ENCODE measurements at regions not wholly inside any gene's neighbourhood (a gene's known extent, or its start where the extent isn't known, plus 50 kb on each side); places are given as distances from the start of the nearest gene placed in this dataset.

- Mint-ChIP-seq H3K27me3 (peaks cover 12% of the 10 kb centered on the region), H3K36me3 (ENCODE audit: low read depth) (no peaks in the 10 kb centered on the region), H3K4me3 (no peak overlapping the region), H3K27ac (no peak overlapping the region), H3K4me1 (no peaks in the 10 kb centered on the region)
- no peaks in the 10 kb centered on the region for H3K9me3 ChIP-seq (ENCODE audit: control insufficient read depth, low read length, poor library complexity, severe bottlenecking)
- DNase-seq (no peak), ATAC-seq (no peak)
Observed at GRCh38 chr2:15766911-15767597, 173.3 kb upstream of the MYCN start.

- peaks cover 12% of the 10 kb centered on the region for H3K27me3 Mint-ChIP-seq
- no peak for DNase-seq
- no peaks in the 10 kb centered on the region for H3K4me1 Mint-ChIP-seq
- no peak overlapping the region for H3K27ac Mint-ChIP-seq
- no peaks in the 10 kb centered on the region for H3K9me3 ChIP-seq (ENCODE audit: control insufficient read depth, low read length, poor library complexity, severe bottlenecking)
- no peak for ATAC-seq
- no peak overlapping the region for H3K4me3 Mint-ChIP-seq
- H3K36me3 Mint-ChIP-seq (ENCODE audit: low read depth): no peaks in the 10 kb centered on the region
Observed at GRCh38 chr2:15767679-15768078, 172.7 kb upstream of the MYCN start.

GRCh38 chr2:15768142-15768541 is 172.2 kb upstream of the MYCN start:
- Mint-ChIP-seq H3K36me3 (ENCODE audit: low read depth) (no peaks in the 10 kb centered on the region), H3K27me3 (peaks cover 12% of the 10 kb centered on the region), H3K4me1 (no peaks in the 10 kb centered on the region), H3K27ac (no peak overlapping the region), H3K4me3 (no peak overlapping the region)
- DNase-seq (no peak), ATAC-seq (no peak)
- H3K9me3 ChIP-seq (ENCODE audit: control insufficient read depth, low read length, poor library complexity, severe bottlenecking): no peaks in the 10 kb centered on the region

GRCh38 chr2:15768615-15769014 is 171.7 kb upstream of the MYCN start:
- H3K4me3 Mint-ChIP-seq: no peak overlapping the region
- H3K36me3 Mint-ChIP-seq (ENCODE audit: low read depth): no peaks in the 10 kb centered on the region
- H3K27me3 Mint-ChIP-seq: peaks cover 12% of the 10 kb centered on the region
- no peaks in the 10 kb centered on the region for H3K9me3 ChIP-seq (ENCODE audit: control insufficient read depth, low read length, poor library complexity, severe bottlenecking)
- H3K4me1 Mint-ChIP-seq: no peaks in the 10 kb centered on the region
- ATAC-seq: no peak
- no peak overlapping the region for H3K27ac Mint-ChIP-seq
- no peak for DNase-seq

- no peak overlapping the region for H3K4me3 Mint-ChIP-seq
- no peaks in the 10 kb centered on the region for H3K4me1 Mint-ChIP-seq
- no peaks in the 10 kb centered on the region for H3K9me3 ChIP-seq (ENCODE audit: control insufficient read depth, low read length, poor library complexity, severe bottlenecking)
- DNase-seq: no peak
- peaks cover 12% of the 10 kb centered on the region for H3K27me3 Mint-ChIP-seq
- no peak overlapping the region for H3K27ac Mint-ChIP-seq
- H3K36me3 Mint-ChIP-seq (ENCODE audit: low read depth): no peaks in the 10 kb centered on the region
- no peak for ATAC-seq
Observed at GRCh38 chr2:15769235-15769634, 171.1 kb upstream of the MYCN start.

- no peak for DNase-seq
- peaks cover 12% of the 10 kb centered on the region for H3K27me3 Mint-ChIP-seq
- no peaks in the 10 kb centered on the region for H3K4me1 Mint-ChIP-seq
- H3K36me3 Mint-ChIP-seq (ENCODE audit: low read depth): no peaks in the 10 kb centered on the region
- no peaks in the 10 kb centered on the region for H3K9me3 ChIP-seq (ENCODE audit: control insufficient read depth, low read length, poor library complexity, severe bottlenecking)
- no peak overlapping the region for H3K27ac Mint-ChIP-seq
- no peak overlapping the region for H3K4me3 Mint-ChIP-seq
- ATAC-seq: no peak
Observed at GRCh38 chr2:15769676-15770547, 170.4 kb upstream of the MYCN start.

- H3K9me3 ChIP-seq (ENCODE audit: control insufficient read depth, low read length, poor library complexity, severe bottlenecking): no peaks in the 10 kb centered on the region
- no peak for DNase-seq
- no peaks in the 10 kb centered on the region for H3K4me1 Mint-ChIP-seq
- no peak for ATAC-seq
- no peak overlapping the region for H3K4me3 Mint-ChIP-seq
- no peaks in the 10 kb centered on the region for H3K36me3 Mint-ChIP-seq (ENCODE audit: low read depth)
- no peak overlapping the region for H3K27ac Mint-ChIP-seq
- peaks cover 12% of the 10 kb centered on the region for H3K27me3 Mint-ChIP-seq
Observed at GRCh38 chr2:15770606-15771005, 169.7 kb upstream of the MYCN start.

- no peaks in the 10 kb centered on the region for H3K9me3 ChIP-seq (ENCODE audit: control insufficient read depth, low read length, poor library complexity, severe bottlenecking)
- H3K36me3 Mint-ChIP-seq (ENCODE audit: low read depth): no peaks in the 10 kb centered on the region
- H3K4me3 Mint-ChIP-seq: no peak overlapping the region
- no peak overlapping the region for H3K27ac Mint-ChIP-seq
- ATAC-seq (no peak), DNase-seq (no peak)
- H3K4me1 Mint-ChIP-seq: no peaks in the 10 kb centered on the region
- H3K27me3 Mint-ChIP-seq: peaks cover 11% of the 10 kb centered on the region
Observed at GRCh38 chr2:15771124-15771523, 169.2 kb upstream of the MYCN start.

- Mint-ChIP-seq H3K36me3 (ENCODE audit: low read depth) (no peaks in the 10 kb centered on the region), H3K27ac (no peak overlapping the region)
Observed at GRCh38 chr2:15772086-15772595, 168.2 kb upstream of the MYCN start.

GRCh38 chr2:15772681-15773080 is 167.7 kb upstream of the MYCN start:
- DNase-seq (no peak), ATAC-seq (no peak)
- Mint-ChIP-seq H3K27ac (no peak overlapping the region), H3K4me1 (no peaks in the 10 kb centered on the region), H3K4me3 (no peak overlapping the region), H3K27me3 (peaks cover 5% of the 10 kb centered on the region), H3K36me3 (ENCODE audit: low read depth) (no peaks in the 10 kb centered on the region)
- no peaks in the 10 kb centered on the region for H3K9me3 ChIP-seq (ENCODE audit: control insufficient read depth, low read length, poor library complexity, severe bottlenecking)

More at GRCh38 chr2:15772086-15772595, 168.2 kb upstream of the MYCN start:
- H3K27me3 Mint-ChIP-seq: peaks cover 5% of the 10 kb centered on the region
- DNase-seq (no peak), ATAC-seq (no peak)
- no peaks in the 10 kb centered on the region for H3K4me1 Mint-ChIP-seq
- H3K4me3 Mint-ChIP-seq: no peak overlapping the region
- H3K9me3 ChIP-seq (ENCODE audit: control insufficient read depth, low read length, poor library complexity, severe bottlenecking): no peaks in the 10 kb centered on the region

- H3K27me3 Mint-ChIP-seq: peaks cover 5% of the 10 kb centered on the region
- ATAC-seq (no peak), DNase-seq (no peak)
- H3K36me3 Mint-ChIP-seq (ENCODE audit: low read depth): no peaks in the 10 kb centered on the region
- H3K4me3 Mint-ChIP-seq: no peak overlapping the region
- H3K4me1 Mint-ChIP-seq: no peaks in the 10 kb centered on the region
- no peaks in the 10 kb centered on the region for H3K9me3 ChIP-seq (ENCODE audit: control insufficient read depth, low read length, poor library complexity, severe bottlenecking)
- no peak overlapping the region for H3K27ac Mint-ChIP-seq
Observed at GRCh38 chr2:15773204-15773603, 167.1 kb upstream of the MYCN start.

GRCh38 chr2:15773846-15774245 is 166.5 kb upstream of the MYCN start:
- Mint-ChIP-seq H3K36me3 (ENCODE audit: low read depth) (no peaks in the 10 kb centered on the region), H3K4me3 (no peak overlapping the region), H3K27me3 (peaks cover 5% of the 10 kb centered on the region), H3K4me1 (no peaks in the 10 kb centered on the region), H3K27ac (no peak overlapping the region)
- DNase-seq (no peak), ATAC-seq (no peak)
- no peaks in the 10 kb centered on the region for H3K9me3 ChIP-seq (ENCODE audit: control insufficient read depth, low read length, poor library complexity, severe bottlenecking)

GRCh38 chr2:15775753-15776628 is 164.4 kb upstream of the MYCN start:
- Mint-ChIP-seq H3K27me3 (no peaks in the 10 kb centered on the region), H3K4me1 (no peaks in the 10 kb centered on the region), H3K27ac (no peak overlapping the region), H3K4me3 (no peak overlapping the region), H3K36me3 (ENCODE audit: low read depth) (no peaks in the 10 kb centered on the region)
- H3K9me3 ChIP-seq (ENCODE audit: control insufficient read depth, low read length, poor library complexity, severe bottlenecking): no peaks in the 10 kb centered on the region
- DNase-seq (no peak), ATAC-seq (no peak)
